HepG2 (cell line): ENCODE measurements at regions not wholly inside any gene's neighbourhood (a gene's known extent, or its start where the extent isn't known, plus 50 kb on each side); places are given as distances from the start of the nearest gene placed in this dataset.

ENCODE experiments used
- HNRNPL ChIP-seq: fragments of 200-400 bp; formaldehyde crosslinking; IDR thresholded peaks from 2 replicates; pipeline ENCODE4 v1.6.1; 2017; ENCODE audit warnings: mild to moderate bottlenecking, low read depth, low read length
- MAX ChIP-seq: IDR thresholded peaks from 2 replicates; pipeline ENCODE4 v1.6.1; 2012; ENCODE audit warnings: inconsistent platforms
- ZMYM4 ChIP-seq: sonication (generic); formaldehyde crosslinking; IDR thresholded peaks from 2 replicates; pipeline ENCODE4 v1.8.1; 2023; ENCODE audit warnings: mild to moderate bottlenecking, missing genetic modification reagents

DNA sequence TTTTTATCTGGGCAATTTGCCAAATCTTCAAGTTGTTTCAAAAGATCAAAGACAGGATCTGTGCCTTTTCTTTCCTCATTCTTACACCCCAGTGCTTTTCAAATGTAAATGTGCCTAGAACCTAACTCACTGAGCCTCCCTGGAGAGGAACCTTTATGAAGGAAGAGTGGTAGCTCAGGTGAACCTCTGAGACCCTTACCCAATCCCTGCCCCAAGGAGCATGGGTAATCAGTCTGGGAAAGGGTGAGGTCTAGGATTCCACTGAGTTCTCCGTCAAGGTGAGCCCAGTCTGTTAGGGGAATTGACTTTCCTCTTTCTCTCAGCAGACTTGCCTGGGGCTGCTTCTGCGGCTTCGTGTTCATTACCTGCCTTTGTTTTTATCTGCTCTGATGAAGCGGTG is 88.1 kb upstream of the MAP4K4 start:
- no peak for TF ChIP-seq HNRNPL
- no peak for TF ChIP-seq MAX
- no peak for TF ChIP-seq ZMYM4 (CRISPR knock-in tag)
